OCI-LY1 (cell line): ENCODE measurements at regions not wholly inside any gene's neighbourhood (a gene's known extent, or its start where the extent isn't known, plus 50 kb on each side); places are given as distances from the start of the nearest gene placed in this dataset.

Experiments used
- H2AFZ ChIP-seq: fragments of 200-600 bp; sonication (generic), shearing (Covaris generic); 2 replicates; pipeline ENCODE4 v1.6.0; 2014; ENCODE audit warnings: antibody characterized with exemption, mild to moderate bottlenecking, low read length
- H3F3A ChIP-seq: fragments of 200-600 bp; sonication (generic), shearing (Covaris generic); 2 replicates; pipeline ENCODE4 v1.6.0; 2014; ENCODE audit warnings: mild to moderate bottlenecking, antibody characterized with exemption, low read length, moderate library complexity; ENCODE audit not compliant: insufficient read depth
- H3K27ac ChIP-seq: fragments of 200-600 bp; sonication (generic); 2 replicates; pipeline ENCODE4 v1.5.1; 2014; ENCODE audit warnings: low read length, mixed run types, mild to moderate bottlenecking, low read depth; ENCODE audit not compliant: poor library complexity, severe bottlenecking
- H3K27me3 ChIP-seq: fragments of 200-600 bp; sonication (generic); 2 replicates; pipeline ENCODE4 v1.6.0; 2014; ENCODE audit warnings: antibody characterized with exemption, mild to moderate bottlenecking, low read length, moderate library complexity; ENCODE audit not compliant: insufficient read depth
- H3K36me3 ChIP-seq: fragments of 200-600 bp; sonication (generic); 2 replicates; pipeline ENCODE4 v1.6.1; 2014; ENCODE audit warnings: mild to moderate bottlenecking, antibody characterized with exemption, low read length, moderate library complexity, mixed read lengths; ENCODE audit not compliant: insufficient read depth
- H3K4me1 ChIP-seq: fragments of 200-600 bp; sonication (generic); 2 replicates; pipeline ENCODE4 v1.5.1; 2014; ENCODE audit warnings: mild to moderate bottlenecking, low read length, moderate library complexity; ENCODE audit not compliant: insufficient read depth, severe bottlenecking
- H3K4me2 ChIP-seq: fragments of 200-600 bp; sonication (generic), shearing (Covaris generic); 2 replicates; pipeline ENCODE4 v1.6.1; 2014; ENCODE audit warnings: low read length
- H3K4me3 ChIP-seq: fragments of 200-600 bp; sonication (generic); 2 replicates; pipeline ENCODE4 v1.5.1; 2014; ENCODE audit warnings: low read length, low read depth, mild to moderate bottlenecking, mixed read lengths; ENCODE audit not compliant: poor library complexity, severe bottlenecking
- H3K79me2 ChIP-seq: fragments of 200-600 bp; shearing (Covaris generic); 2 replicates; pipeline ENCODE4 v1.6.1; 2016; ENCODE audit warnings: mixed run types, low read length, mixed read lengths; ENCODE audit not compliant: insufficient read depth
- H3K9ac ChIP-seq: fragments of 200-600 bp; sonication (generic), shearing (Covaris generic); 2 replicates; pipeline ENCODE4 v1.6.1; 2014; ENCODE audit warnings: mild to moderate bottlenecking, low read length, mixed read lengths
- H3K9me2 ChIP-seq: fragments of 200-600 bp; sonication (generic), shearing (Covaris generic); 2 replicates; pipeline ENCODE4 v1.6.1; 2014; ENCODE audit warnings: low read depth, mild to moderate bottlenecking, low read length, mixed read lengths
- H3K9me3 ChIP-seq: fragments of 200-600 bp; shearing (Covaris generic); 2 replicates; pipeline ENCODE4 v1.6.1; 2014; ENCODE audit warnings: low read length, mixed read lengths
- H4K20me1 ChIP-seq: fragments of 200-600 bp; sonication (generic), shearing (Covaris generic); 2 replicates; pipeline ENCODE4 v1.6.0; 2016; ENCODE audit warnings: mild to moderate bottlenecking, low read length; ENCODE audit not compliant: insufficient read depth
- EZH2 ChIP-seq: fragments of 200-600 bp; sonication (generic), shearing (Covaris generic); IDR thresholded peaks from 2 replicates; pipeline ENCODE4 v1.8.0; 2017; ENCODE audit warnings: borderline replicate concordance, mixed run types, mild to moderate bottlenecking, antibody characterized with exemption, low read length, moderate library complexity, mixed read lengths
- TF ChIP-seq, protein P1 (sequence below): fragments of 200-600 bp; sonication (generic), shearing (Covaris generic); IDR thresholded peaks from 2 replicates; pipeline ENCODE4 v1.5.1; 2017; ENCODE audit warnings: mild to moderate bottlenecking, antibody characterized with exemption, low read length, moderate library complexity, mixed read lengths

GRCh38 chr17:69958063-69958462, 117.0 kb upstream of the KCNJ16 start:
- H3K9ac ChIP-seq, result no peak overlapping the region
- no peak overlapping the region for H2AFZ ChIP-seq
- no peaks in the 10 kb centered on the region for H4K20me1 ChIP-seq
- H3K36me3 ChIP-seq, result no peaks in the 10 kb centered on the region
- H3K27me3 ChIP-seq, result no peaks in the 10 kb centered on the region
- H3F3A ChIP-seq, result no peaks in the 10 kb centered on the region
- no peaks in the 10 kb centered on the region for H3K9me2 ChIP-seq
- H3K4me1 ChIP-seq, result no peaks in the 10 kb centered on the region
- no peaks in the 10 kb centered on the region for H3K9me3 ChIP-seq
- no peak overlapping the region for H3K4me2 ChIP-seq
- H3K4me3 ChIP-seq, result no peak overlapping the region
- TF ChIP-seq, protein P1, sequence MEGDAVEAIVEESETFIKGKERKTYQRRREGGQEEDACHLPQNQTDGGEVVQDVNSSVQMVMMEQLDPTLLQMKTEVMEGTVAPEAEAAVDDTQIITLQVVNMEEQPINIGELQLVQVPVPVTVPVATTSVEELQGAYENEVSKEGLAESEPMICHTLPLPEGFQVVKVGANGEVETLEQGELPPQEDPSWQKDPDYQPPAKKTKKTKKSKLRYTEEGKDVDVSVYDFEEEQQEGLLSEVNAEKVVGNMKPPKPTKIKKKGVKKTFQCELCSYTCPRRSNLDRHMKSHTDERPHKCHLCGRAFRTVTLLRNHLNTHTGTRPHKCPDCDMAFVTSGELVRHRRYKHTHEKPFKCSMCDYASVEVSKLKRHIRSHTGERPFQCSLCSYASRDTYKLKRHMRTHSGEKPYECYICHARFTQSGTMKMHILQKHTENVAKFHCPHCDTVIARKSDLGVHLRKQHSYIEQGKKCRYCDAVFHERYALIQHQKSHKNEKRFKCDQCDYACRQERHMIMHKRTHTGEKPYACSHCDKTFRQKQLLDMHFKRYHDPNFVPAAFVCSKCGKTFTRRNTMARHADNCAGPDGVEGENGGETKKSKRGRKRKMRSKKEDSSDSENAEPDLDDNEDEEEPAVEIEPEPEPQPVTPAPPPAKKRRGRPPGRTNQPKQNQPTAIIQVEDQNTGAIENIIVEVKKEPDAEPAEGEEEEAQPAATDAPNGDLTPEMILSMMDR, result no peak
- TF ChIP-seq EZH2, result no peak
- H3K79me2 ChIP-seq, result no peaks in the 10 kb centered on the region
- H3K27ac ChIP-seq, result no peak overlapping the region

GRCh38 chr17:69959283-69959682, 115.7 kb upstream of the KCNJ16 start:
- no peaks in the 10 kb centered on the region for H3F3A ChIP-seq
- H4K20me1 ChIP-seq, result no peaks in the 10 kb centered on the region
- no peak overlapping the region for H2AFZ ChIP-seq
- H3K9ac ChIP-seq, result no peak overlapping the region
- no peak for TF ChIP-seq EZH2
- TF ChIP-seq, protein P1, result no peak
- H3K79me2 ChIP-seq, result no peaks in the 10 kb centered on the region
- no peaks in the 10 kb centered on the region for H3K9me2 ChIP-seq
- no peaks in the 10 kb centered on the region for H3K4me1 ChIP-seq
- H3K4me2 ChIP-seq, result no peak overlapping the region
- no peak overlapping the region for H3K4me3 ChIP-seq
- no peaks in the 10 kb centered on the region for H3K36me3 ChIP-seq
- H3K9me3 ChIP-seq, result no peaks in the 10 kb centered on the region
- no peaks in the 10 kb centered on the region for H3K27me3 ChIP-seq
- H3K27ac ChIP-seq, result no peak overlapping the region

GRCh38 chr17:69960755-69961154, 114.3 kb upstream of the KCNJ16 start:
- TF ChIP-seq, protein P1, result no peak
- TF ChIP-seq EZH2, result no peak
- Histone ChIP-seq H3K4me1 (no peaks in the 10 kb centered on the region), H3F3A (no peaks in the 10 kb centered on the region), H3K9ac (no peak overlapping the region), H3K27ac (no peak overlapping the region), H3K36me3 (no peaks in the 10 kb centered on the region), H3K9me3 (no peaks in the 10 kb centered on the region), H3K79me2 (no peaks in the 10 kb centered on the region), H2AFZ (no peak overlapping the region), H3K9me2 (no peaks in the 10 kb centered on the region), H3K4me2 (no peak overlapping the region), H4K20me1 (no peaks in the 10 kb centered on the region), H3K27me3 (no peaks in the 10 kb centered on the region), H3K4me3 (no peak overlapping the region)
